ENCODE measurements at regions not wholly inside any gene's neighbourhood (a gene's known extent, or its start where the extent isn't known, plus 50 kb on each side); places are given as distances from the start of the nearest gene placed in this dataset.

DNA sequence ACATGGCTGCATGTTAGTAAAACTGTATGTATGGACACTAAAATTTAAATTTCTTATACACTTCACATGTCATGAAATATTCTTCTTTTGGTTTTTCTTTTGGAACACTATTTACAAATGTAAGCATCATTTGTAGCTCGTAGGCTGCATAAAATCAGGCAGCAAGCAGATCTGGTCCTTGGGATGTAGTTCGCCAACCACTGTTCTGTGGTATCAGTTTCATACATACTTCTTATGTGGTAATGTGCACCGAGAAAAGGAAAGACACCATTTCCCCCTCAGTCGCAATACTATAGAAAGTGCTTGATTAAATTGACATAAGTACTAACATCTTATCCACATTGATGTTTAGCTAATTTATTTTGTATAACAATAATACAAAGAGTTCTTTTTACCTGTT is 274.4 kb upstream of the VCX start:
- H3K36me3 ChIP-seq: no peaks in the 10 kb centered on the region
- intact Hi-C loops (cut with DNase I): no loop called here
- no peak overlapping the region for H3K27ac ChIP-seq
- H3K4me3 ChIP-seq: no peak overlapping the region
- 78 to 79% methylated on average over 4 of the region's 4 CpGs for WGBS, 2 donors
- DNase-seq (no peak), ATAC-seq (no peak)
- no peaks in the 10 kb centered on the region for H3K9me3 ChIP-seq
- no peak for TF ChIP-seq CTCF (IDR thresholded peaks at IDR 0.05)
- H3K4me1 ChIP-seq: no peaks in the 10 kb centered on the region
- no peaks in the 10 kb centered on the region for H3K27me3 ChIP-seq

GRCh38 chrX:7568130-7568529 is 274.8 kb upstream of the VCX start:
- WGBS, 2 donors: 40 to 43% methylated on average over 3 of the region's 3 CpGs
- Histone ChIP-seq H3K27ac (no peak overlapping the region), H3K4me1 (no peaks in the 10 kb centered on the region), H3K36me3 (no peaks in the 10 kb centered on the region), H3K27me3 (no peaks in the 10 kb centered on the region), H3K9me3 (no peaks in the 10 kb centered on the region), H3K4me3 (no peak overlapping the region)
- no peak for TF ChIP-seq CTCF (IDR thresholded peaks at IDR 0.05)
- DNase-seq (no peak), ATAC-seq (no peak)
- intact Hi-C loops (cut with DNase I): no loop called here

- TF ChIP-seq CTCF (IDR thresholded peaks at IDR 0.05): no peak
These were observed 290.2 kb upstream of the VCX start for GRCh38 chrX:7552760-7553159.

DNA sequence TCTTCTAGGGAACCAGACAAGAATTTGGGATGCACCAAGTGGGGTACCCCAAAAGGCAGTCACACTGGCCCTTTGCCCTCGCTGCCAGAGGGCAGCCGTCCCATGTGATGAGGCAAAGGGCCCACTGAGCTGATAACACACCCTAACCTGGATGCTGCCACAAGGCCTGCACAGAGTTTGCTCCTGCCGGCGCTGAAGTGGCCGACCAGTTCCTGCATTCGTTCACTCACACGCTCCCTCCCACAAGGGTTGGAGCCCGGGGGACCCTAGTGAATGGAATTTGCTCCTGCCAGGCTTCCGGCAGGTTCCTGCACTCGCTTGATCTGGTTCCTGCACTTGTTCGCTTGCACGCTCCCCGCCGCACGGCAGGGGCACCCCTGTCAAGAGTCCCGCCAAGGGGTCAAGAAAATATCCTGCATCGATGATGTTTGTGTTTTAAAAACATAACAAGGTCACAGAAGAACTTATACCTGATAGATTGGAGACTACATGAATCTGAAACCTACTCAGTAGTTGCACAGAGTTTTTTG is 296.4 kb upstream of the VCX start:
- DNase-seq: no peak
- no peaks in the 10 kb centered on the region for H3K36me3 ChIP-seq
- TF ChIP-seq CTCF (IDR thresholded peaks at IDR 0.05): no peak
- no peaks in the 10 kb centered on the region for H3K4me1 ChIP-seq
- no peak overlapping the region for H3K4me3 ChIP-seq
- no peaks in the 10 kb centered on the region for H3K9me3 ChIP-seq
- no peak overlapping the region for H3K27ac ChIP-seq
- WGBS, 2 donors: 88 to 90% methylated on average over 17 of the region's 17 CpGs
- ATAC-seq: no peak
- H3K27me3 ChIP-seq: no peaks in the 10 kb centered on the region
- intact Hi-C loops (cut with DNase I): no loop called here

More at GRCh38 chrX:7552760-7553159, 290.2 kb upstream of the VCX start:
- Histone ChIP-seq H3K4me1 (no peaks in the 10 kb centered on the region), H3K36me3 (no peaks in the 10 kb centered on the region), H3K9me3 (peaks cover 0 to 5% (median 0%) of the 10 kb centered on the region in 11 donors), H3K27me3 (no peaks in the 10 kb centered on the region), H3K4me3 (no peak overlapping the region), H3K27ac (no peak overlapping the region)
- WGBS, 2 donors: 58% methylated on average over 2 of the region's 2 CpGs
- DNase-seq (no peak), ATAC-seq (no peak)
- intact Hi-C loops (cut with DNase I): no loop called here

Data from heart right ventricle (tissue), 16 donors.